NCI-H345 treated with DMSO at 0.1 percent for 48 hours (cell line): ENCODE measurements at regions not wholly inside any gene's neighbourhood (a gene's known extent, or its start where the extent isn't known, plus 50 kb on each side); places are given as distances from the start of the nearest gene placed in this dataset.

ENCODE experiments used
- DNase-seq: peaks from one replicate; lab custom pipeline; 2025; ENCODE audit not compliant: unreplicated experiment; lab: John Stamatoyannopoulos, UW

- DNase-seq: no peak
Observed at GRCh38 chr5:4215143-4215542, 619.5 kb downstream of the IRX1 start.

- DNase-seq: no peak
Observed at GRCh38 chr5:4216142-4216541, 620.5 kb downstream of the IRX1 start.

GRCh38 chr5:4220016-4220415 lies 624.4 kb downstream of the IRX1 start:
- DNase-seq: no peak

GRCh38 chr5:4221048-4221447 lies 625.4 kb downstream of the IRX1 start:
- DNase-seq: no peak

- no peak for DNase-seq
Observed at GRCh38 chr5:4222147-4222546, 626.5 kb downstream of the IRX1 start.

- no peak for DNase-seq
Observed at GRCh38 chr5:4222821-4223220, 627.2 kb downstream of the IRX1 start.

- no peak for DNase-seq
Observed at GRCh38 chr5:4225741-4226140, 630.1 kb downstream of the IRX1 start.

GRCh38 chr5:4226565-4226964 lies 630.9 kb downstream of the IRX1 start:
- DNase-seq: no peak

- no peak for DNase-seq
Observed at GRCh38 chr5:4228708-4229107, 633.1 kb downstream of the IRX1 start.

GRCh38 chr5:4229414-4230292 lies 634.0 kb downstream of the IRX1 start:
- no peak for DNase-seq

- no peak for DNase-seq
Observed at GRCh38 chr5:4230471-4230785, 634.8 kb downstream of the IRX1 start.

GRCh38 chr5:4230786-4231641 lies 635.4 kb downstream of the IRX1 start:
- DNase-seq: no peak

- DNase-seq: no peak
Observed at GRCh38 chr5:4232084-4232483, 636.5 kb downstream of the IRX1 start.

GRCh38 chr5:4233671-4234070 lies 638.0 kb downstream of the IRX1 start:
- DNase-seq: no peak

GRCh38 chr5:4243479-4244264 lies 648.0 kb downstream of the IRX1 start:
- no peak for DNase-seq

- DNase-seq: no peak
Observed at GRCh38 chr5:4244306-4244705, 648.7 kb downstream of the IRX1 start.

GRCh38 chr5:4245076-4245475 lies 649.4 kb downstream of the IRX1 start:
- DNase-seq: no peak

GRCh38 chr5:4245511-4245910 lies 649.9 kb downstream of the IRX1 start:
- DNase-seq: no peak

- no peak for DNase-seq
Observed at GRCh38 chr5:4246447-4246846, 650.8 kb downstream of the IRX1 start.

GRCh38 chr5:4250254-4250653 lies 654.6 kb downstream of the IRX1 start:
- no peak for DNase-seq

- DNase-seq: no peak
Observed at GRCh38 chr5:4252385-4252784, 656.8 kb downstream of the IRX1 start.
